GM06990 (cell line): ENCODE measurements at regions not wholly inside any gene's neighbourhood (a gene's known extent, or its start where the extent isn't known, plus 50 kb on each side); places are given as distances from the start of the nearest gene placed in this dataset.

Experiments used
- DNase-seq: peaks from one replicate; pipeline ENCODE4 v3.0.0-alpha.2; 2011; ENCODE audit not compliant: insufficient read length; ENCODE audit errors: extremely low read depth
- H3K27me3 ChIP-seq: replicated peaks from 2 replicates; pipeline ENCODE4 v1.6.0; 2011; ENCODE audit warnings: low read length; ENCODE audit not compliant: control insufficient read depth, insufficient read depth
- H3K36me3 ChIP-seq: 2 replicates; pipeline ENCODE4 v1.5.1; 2011; ENCODE audit warnings: low read length; ENCODE audit not compliant: control insufficient read depth, insufficient read depth
- H3K4me3 ChIP-seq: replicated peaks from 2 replicates; pipeline ENCODE4 v1.5.1; 2011; ENCODE audit warnings: low read depth, mild to moderate bottlenecking, control low read depth, low read length
- TF ChIP-seq, protein P1 (sequence below): IDR thresholded peaks from 2 replicates; pipeline ENCODE4 v1.5.1; 2011; ENCODE audit warnings: low read length, control low read depth, mild to moderate bottlenecking, inconsistent platforms; ENCODE audit not compliant: insufficient read depth, poor library complexity, severe bottlenecking

DNA sequence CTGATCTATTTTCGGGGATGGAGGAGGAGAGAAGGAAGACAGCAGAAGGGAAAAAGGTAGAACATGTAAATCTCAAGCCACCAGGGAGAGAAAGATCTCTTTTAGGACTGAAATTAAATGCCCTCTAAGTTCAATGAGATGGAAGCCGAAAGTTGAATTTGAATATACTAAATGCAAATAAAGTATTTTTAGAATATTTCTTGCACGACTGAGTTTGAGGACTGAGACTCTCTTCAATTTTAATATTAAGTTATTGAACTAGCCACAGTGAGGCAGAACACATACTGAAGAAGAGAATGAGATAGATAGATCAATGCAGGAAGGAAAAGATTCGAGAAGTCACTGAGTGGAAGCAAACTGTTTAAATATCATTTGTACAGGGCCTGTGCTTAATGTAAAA, 399.9 kb upstream of the CBLB start:
- H3K4me3 ChIP-seq, result no peak overlapping the region
- TF ChIP-seq, protein P1, sequence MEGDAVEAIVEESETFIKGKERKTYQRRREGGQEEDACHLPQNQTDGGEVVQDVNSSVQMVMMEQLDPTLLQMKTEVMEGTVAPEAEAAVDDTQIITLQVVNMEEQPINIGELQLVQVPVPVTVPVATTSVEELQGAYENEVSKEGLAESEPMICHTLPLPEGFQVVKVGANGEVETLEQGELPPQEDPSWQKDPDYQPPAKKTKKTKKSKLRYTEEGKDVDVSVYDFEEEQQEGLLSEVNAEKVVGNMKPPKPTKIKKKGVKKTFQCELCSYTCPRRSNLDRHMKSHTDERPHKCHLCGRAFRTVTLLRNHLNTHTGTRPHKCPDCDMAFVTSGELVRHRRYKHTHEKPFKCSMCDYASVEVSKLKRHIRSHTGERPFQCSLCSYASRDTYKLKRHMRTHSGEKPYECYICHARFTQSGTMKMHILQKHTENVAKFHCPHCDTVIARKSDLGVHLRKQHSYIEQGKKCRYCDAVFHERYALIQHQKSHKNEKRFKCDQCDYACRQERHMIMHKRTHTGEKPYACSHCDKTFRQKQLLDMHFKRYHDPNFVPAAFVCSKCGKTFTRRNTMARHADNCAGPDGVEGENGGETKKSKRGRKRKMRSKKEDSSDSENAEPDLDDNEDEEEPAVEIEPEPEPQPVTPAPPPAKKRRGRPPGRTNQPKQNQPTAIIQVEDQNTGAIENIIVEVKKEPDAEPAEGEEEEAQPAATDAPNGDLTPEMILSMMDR, result no peak

GRCh38 chr3:106272302-106272701, 403.5 kb upstream of the CBLB start:
- no peak for DNase-seq
- Histone ChIP-seq H3K4me3 (no peak overlapping the region), H3K36me3 (no peaks in the 10 kb centered on the region), H3K27me3 (no peaks in the 10 kb centered on the region)
- TF ChIP-seq, protein P1, result no peak

More for the DNA sequence above, 399.9 kb upstream of the CBLB start:
- DNase-seq, result no peak
- no peaks in the 10 kb centered on the region for H3K27me3 ChIP-seq
- H3K36me3 ChIP-seq, result no peaks in the 10 kb centered on the region

GRCh38 chr3:106275592-106275991, 406.8 kb upstream of the CBLB start:
- no peak overlapping the region for H3K4me3 ChIP-seq
- no peak for DNase-seq
- no peaks in the 10 kb centered on the region for H3K27me3 ChIP-seq
- H3K36me3 ChIP-seq, result no peaks in the 10 kb centered on the region
- TF ChIP-seq, protein P1, result no peak

DNA sequence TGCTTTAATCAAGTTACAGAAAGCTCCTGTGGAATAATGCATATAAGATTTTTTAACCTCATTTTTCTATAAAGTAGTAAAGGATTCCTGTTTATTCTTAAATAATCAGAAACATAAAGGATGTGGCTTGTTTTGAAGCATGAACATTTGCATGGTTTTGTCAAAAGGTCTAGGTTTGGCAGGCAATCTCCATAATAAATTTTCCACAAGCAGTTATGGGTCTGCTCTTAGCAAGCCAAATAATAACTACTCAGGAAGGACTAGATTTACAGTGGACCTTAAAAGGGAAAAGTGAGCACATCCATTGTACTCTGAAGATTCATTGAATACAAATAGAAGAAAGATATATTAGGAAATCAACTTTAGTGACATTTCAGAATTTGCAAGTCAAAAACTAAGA, 407.3 kb upstream of the CBLB start:
- no peaks in the 10 kb centered on the region for H3K27me3 ChIP-seq
- DNase-seq, result no peak
- TF ChIP-seq, protein P1, result no peak

DNA sequence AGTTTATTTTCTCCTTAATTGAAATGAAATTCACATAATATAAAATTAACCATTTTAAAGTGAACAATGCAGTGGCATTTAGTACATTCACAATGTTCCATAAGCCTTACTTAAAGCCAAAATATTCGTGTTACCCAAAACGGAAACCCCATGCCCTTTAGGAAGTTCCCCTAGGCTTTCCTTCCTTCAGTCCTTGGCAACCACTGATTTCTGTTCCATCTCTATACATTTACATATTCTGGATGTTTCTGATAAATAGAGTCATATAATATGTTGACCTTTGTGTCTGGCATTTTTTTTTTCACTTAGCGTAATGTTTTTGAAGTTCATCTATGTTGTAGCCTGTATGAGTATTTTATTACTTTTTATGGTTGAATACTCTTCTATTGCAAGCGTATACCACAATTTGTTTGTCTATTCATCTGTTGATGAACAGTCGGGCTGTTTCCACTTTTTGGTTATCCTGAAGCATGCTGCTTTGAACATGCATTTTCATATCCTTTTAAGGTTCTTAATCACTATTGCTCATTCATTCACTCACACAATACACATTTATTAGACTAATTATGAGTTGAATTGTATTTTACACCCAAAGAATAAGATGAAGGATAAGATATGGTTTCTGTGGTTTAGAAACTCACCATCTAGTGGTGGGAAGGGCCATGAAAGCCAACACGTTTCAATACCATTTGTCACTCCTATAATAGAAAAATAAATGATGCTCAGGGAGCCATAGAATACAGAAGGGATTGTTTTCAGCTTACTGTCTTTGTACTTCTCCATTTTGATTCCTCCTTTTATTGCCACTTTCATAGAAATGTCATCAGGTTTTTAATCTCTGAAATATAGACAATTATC, 408.2 kb upstream of the CBLB start:
- H3K36me3 ChIP-seq, result no peaks in the 10 kb centered on the region
- no peaks in the 10 kb centered on the region for H3K27me3 ChIP-seq
- DNase-seq, result no peak
- H3K4me3 ChIP-seq, result no peak overlapping the region
- TF ChIP-seq, protein P1, result no peak

More for the DNA sequence above, 407.3 kb upstream of the CBLB start:
- no peaks in the 10 kb centered on the region for H3K36me3 ChIP-seq
- no peak overlapping the region for H3K4me3 ChIP-seq
